Endothelial cell of umbilical vein (primary cell): ENCODE measurements at regions not wholly inside any gene's neighbourhood (a gene's known extent, or its start where the extent isn't known, plus 50 kb on each side); places are given as distances from the start of the nearest gene placed in this dataset.

Source experiments
- BruUV-seq: library from RNA; stranded (reverse); fragments of 400-500 nt; replicated peaks from 2 replicates; lab custom pipeline; 2021; lab: Mats Ljungman, UMichigan
- CTCF ChIA-PET: fragments of 300-600, 350-600 bp; sonication (Branson Sonifier 250); formaldehyde crosslinking; loops from one replicate; lab custom pipeline; 2021; ENCODE audit warnings: antibody characterized with exemption, inconsistent platforms; lab: Charles Lee
- POLR2A ChIA-PET: fragments of 300-600, 350-600 bp; sonication (Branson Sonifier 250); formaldehyde crosslinking; loops from one replicate; lab custom pipeline; 2021; ENCODE audit warnings: antibody characterized with exemption, inconsistent platforms; lab: Charles Lee
- DNase-seq: peaks from one replicate; pipeline ENCODE4 v3.0.0-alpha.2; 2011; ENCODE audit warnings: low read depth, low spot score
- FAIRE-seq: peaks from 2 replicates; lab custom pipeline; 2011; peaks lifted over from hg19 to GRCh38; lab: Jason Lieb, UNC
- H2AFZ ChIP-seq: 2 replicates; pipeline ENCODE4 v1.6.0; 2012; ENCODE audit warnings: low read depth, low read length, control low read depth, inconsistent platforms
- H3K27ac ChIP-seq: 2 replicates; pipeline ENCODE4 v1.5.1; 2011; ENCODE audit warnings: low read depth, mild to moderate bottlenecking, control low read depth, low read length, moderate library complexity; ENCODE audit not compliant: insufficient read depth
- H3K27me3 ChIP-seq, 2 experiments: 2 replicates each; pipeline versions ENCODE4 v1.6.0 to v1.6.1; 2011; ENCODE audit warnings: low read length in 2 of 2, mixed read lengths in 1 of 2; ENCODE audit not compliant: control insufficient read depth in 2 of 2, insufficient read depth in 2 of 2
- H3K36me3 ChIP-seq, 2 experiments: 2 replicates in 1 of 2; 3 replicates in 1 of 2; pipeline ENCODE4 v1.5.1; 2011; ENCODE audit warnings: low read length in 2 of 2, mild to moderate bottlenecking in 1 of 2, moderate library complexity in 1 of 2; ENCODE audit not compliant: control insufficient read depth in 2 of 2, insufficient read depth in 2 of 2; ENCODE audit errors: extremely low read depth in 1 of 2
- H3K4me1 ChIP-seq: 3 replicates; pipeline ENCODE4 v1.5.1; 2011; ENCODE audit warnings: mild to moderate bottlenecking, low read length; ENCODE audit not compliant: control insufficient read depth, insufficient read depth; ENCODE audit errors: extremely low read depth
- H3K4me2 ChIP-seq: 2 replicates; pipeline ENCODE4 v1.6.1; 2011; ENCODE audit warnings: low read length, control low read depth, mixed read lengths; ENCODE audit not compliant: insufficient read depth
- H3K4me3 ChIP-seq, 3 experiments: fragments of 200-600 bp in 1 of 3; sonication (generic), shearing (Covaris generic) in 1 of 3; replicated peaks in 1 of 3; 2 replicates each; pipeline ENCODE4 v1.5.1; 2011 to 2016; ENCODE audit warnings: control low read depth in 3 of 3, low read length in 3 of 3, mild to moderate bottlenecking in 2 of 3, inconsistent platforms in 1 of 3, low read depth in 1 of 3, moderate library complexity in 1 of 3; ENCODE audit not compliant: insufficient read depth in 1 of 3
- H3K79me2 ChIP-seq: 2 replicates; pipeline ENCODE4 v1.6.0; 2012; ENCODE audit warnings: low read length, inconsistent platforms; ENCODE audit not compliant: control insufficient read depth, insufficient read depth
- H3K9ac ChIP-seq: replicated peaks from 2 replicates; pipeline ENCODE3; 2011; ENCODE audit warnings: low read length, control low read depth; ENCODE audit not compliant: insufficient read depth; ENCODE audit errors: extremely low read depth
- H3K9me1 ChIP-seq: replicated peaks from 3 replicates; pipeline ENCODE4 v1.6.0; 2011; ENCODE audit warnings: mild to moderate bottlenecking, low read length; ENCODE audit not compliant: control insufficient read depth, insufficient read depth; ENCODE audit errors: extremely low read depth
- H3K9me3 ChIP-seq: replicated peaks from 2 replicates; pipeline ENCODE4 v1.5.1; 2012; ENCODE audit warnings: low read length, inconsistent platforms; ENCODE audit not compliant: control insufficient read depth, insufficient read depth
- H4K20me1 ChIP-seq: replicated peaks from 2 replicates; pipeline ENCODE3; 2011; ENCODE audit warnings: mild to moderate bottlenecking, low read length; ENCODE audit not compliant: control insufficient read depth, insufficient read depth; ENCODE audit errors: extremely low read depth
- CTCF ChIP-seq, 2 donors: IDR thresholded peaks; 1 replicate in 1 of 2; 2 replicates in 1 of 2; pipeline ENCODE4 v1.5.1; 2011; ENCODE audit warnings: low read length in 2 of 2, mild to moderate bottlenecking in 2 of 2, moderate library complexity in 2 of 2, control low read depth in 1 of 2, inconsistent platforms in 1 of 2, low read depth in 1 of 2; ENCODE audit not compliant: insufficient read depth in 1 of 2; ENCODE audit errors: extremely low read depth in 1 of 2
- EZH2 ChIP-seq: IDR thresholded peaks from 2 replicates; pipeline ENCODE4 v1.6.1; 2012; ENCODE audit warnings: borderline replicate concordance, low read depth, mild to moderate bottlenecking, moderate library complexity, low read length, inconsistent platforms; ENCODE audit not compliant: severe bottlenecking
- FOS ChIP-seq: IDR thresholded peaks from 2 replicates; pipeline ENCODE4 v1.6.1; 2011; ENCODE audit warnings: mild to moderate bottlenecking, low read length, moderate library complexity, borderline replicate concordance; ENCODE audit not compliant: insufficient read depth
- GATA2 ChIP-seq: IDR thresholded peaks from 2 replicates; pipeline ENCODE4 v1.7.0; 2011; ENCODE audit warnings: low read depth, mild to moderate bottlenecking, moderate library complexity, mixed read lengths, low read length; ENCODE audit not compliant: insufficient read length, insufficient read depth
- JUN ChIP-seq: IDR thresholded peaks from 2 replicates; pipeline ENCODE4 v1.6.1; 2011; ENCODE audit warnings: borderline replicate concordance, low read depth; ENCODE audit not compliant: insufficient read length, insufficient read depth
- MYC ChIP-seq: IDR thresholded peaks from one replicate; pipeline ENCODE4 v1.6.1; 2011; ENCODE audit warnings: mild to moderate bottlenecking, low read depth, low read length
- POLR2A ChIP-seq: IDR thresholded peaks from 2 replicates; pipeline ENCODE4 v1.6.1; 2012; ENCODE audit warnings: low read depth, mild to moderate bottlenecking, control low read depth, low read length
- POLR2AphosphoS5 ChIP-seq: IDR thresholded peaks from 2 replicates; pipeline ENCODE4 v1.6.1; 2012; ENCODE audit warnings: low read depth, mild to moderate bottlenecking, control low read depth, low read length, moderate library complexity; ENCODE audit not compliant: insufficient read depth
- dilution Hi-C: fragments of 300-500 bp; cut with MboI; formaldehyde crosslinking; loops from one replicate; pipeline ENCODE4 v1.15.0; 2019; ENCODE audit warnings: low sequenced_read_pairs; ENCODE audit not compliant: extremely low pct_ligation_motif_present
- intact Hi-C: fragments of 100-400 bp; cut with micrococcal nuclease; formaldehyde crosslinking; loops from one replicate; pipeline ENCODE4 v1.10.0; 2022
- TF ChIP-seq, protein P1 (sequence below): IDR thresholded peaks from 2 replicates; pipeline ENCODE4 v1.6.1; 2011; ENCODE audit not compliant: insufficient read depth, insufficient read length

GRCh38 chr3:191528589-191528988 lies 67.6 kb downstream of the PYDC2 start:
- intact Hi-C loops = no loop called here
- dilution Hi-C loops = no loop called here
- no peak overlapping the region for H3K9ac ChIP-seq
- H3K36me3 ChIP-seq = no peaks in the 10 kb centered on the region
- no peak overlapping the region for H2AFZ ChIP-seq
- FAIRE-seq (no peak), DNase-seq (no peak)
- H3K27me3 ChIP-seq = no peaks in the 10 kb centered on the region
- H3K9me3 ChIP-seq = no peaks in the 10 kb centered on the region
- no peak overlapping the region for H3K4me3 ChIP-seq
- CTCF ChIA-PET = interaction anchor here (0.6 kb wide), 1 partner anchor 473 kb away, joined by 3 read pairs; no protein-coding TSS in a partner anchor
- H3K27ac ChIP-seq = no peak overlapping the region
- POLR2A ChIA-PET = no interaction called here
- BruUV-seq = no TSS peak
- no peak overlapping the region for H3K4me2 ChIP-seq
- no peak for TF ChIP-seq EZH2
- no peak for TF ChIP-seq MYC
- TF ChIP-seq POLR2AphosphoS5 = no peak
- no peak for TF ChIP-seq GATA2
- no peak for TF ChIP-seq FOS
- TF ChIP-seq, protein P1, sequence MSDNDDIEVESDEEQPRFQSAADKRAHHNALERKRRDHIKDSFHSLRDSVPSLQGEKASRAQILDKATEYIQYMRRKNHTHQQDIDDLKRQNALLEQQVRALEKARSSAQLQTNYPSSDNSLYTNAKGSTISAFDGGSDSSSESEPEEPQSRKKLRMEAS = no peak
- TF ChIP-seq POLR2A = no peak
- no peak for TF ChIP-seq CTCF (IDR thresholded peaks at IDR 0.05; ENCODE audit: extremely low read depth in 1 of 2, insufficient read depth in 1 of 2, low read depth in 1 of 2, low read length in 2 of 2)
- no peak for TF ChIP-seq JUN
- H3K4me1 ChIP-seq = no peaks in the 10 kb centered on the region
- H3K9me1 ChIP-seq = no peaks in the 10 kb centered on the region
- no peaks in the 10 kb centered on the region for H4K20me1 ChIP-seq
- no peaks in the 10 kb centered on the region for H3K79me2 ChIP-seq
